ENCODE measurements at regions not wholly inside any gene's neighbourhood (a gene's known extent, or its start where the extent isn't known, plus 50 kb on each side); places are given as distances from the start of the nearest gene placed in this dataset.
A peak's percentile ranks its signal among the peaks of the same experiment; 100 is the strongest.

DNA sequence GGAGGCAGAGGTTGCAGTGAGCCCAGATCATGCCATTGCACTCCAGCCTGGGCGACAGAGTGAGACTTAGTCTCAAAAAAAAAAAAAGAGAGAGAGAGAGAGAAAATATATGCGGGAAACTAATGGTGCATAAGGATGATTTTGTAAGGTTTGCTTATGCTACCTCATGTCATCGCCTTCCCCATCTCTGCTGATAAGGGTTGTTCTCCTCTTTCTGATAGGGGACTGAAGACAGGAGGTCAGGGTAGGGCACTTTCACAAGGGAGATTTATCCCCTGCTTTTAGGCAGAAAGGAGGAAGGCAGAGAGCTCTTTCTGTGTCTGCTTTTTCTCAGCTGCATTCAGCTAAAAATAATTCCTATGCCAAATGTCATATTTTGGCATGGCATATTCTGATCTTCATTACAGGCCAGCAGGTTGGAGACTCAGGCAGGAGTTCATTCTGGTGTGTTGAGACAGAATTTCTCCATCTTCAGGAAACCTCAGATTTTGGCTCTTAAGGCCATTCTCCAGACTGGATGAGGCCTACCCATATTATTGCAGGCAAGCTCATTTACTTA is 220.2 kb downstream of the AUH start:
- no peak for DNase-seq

- no peak for DNase-seq
Measured at GRCh38 chr9:91143162-91143561, 218.6 kb downstream of the AUH start.

- no peak for DNase-seq
Measured at GRCh38 chr9:91143642-91144041, 218.1 kb downstream of the AUH start.

DNA sequence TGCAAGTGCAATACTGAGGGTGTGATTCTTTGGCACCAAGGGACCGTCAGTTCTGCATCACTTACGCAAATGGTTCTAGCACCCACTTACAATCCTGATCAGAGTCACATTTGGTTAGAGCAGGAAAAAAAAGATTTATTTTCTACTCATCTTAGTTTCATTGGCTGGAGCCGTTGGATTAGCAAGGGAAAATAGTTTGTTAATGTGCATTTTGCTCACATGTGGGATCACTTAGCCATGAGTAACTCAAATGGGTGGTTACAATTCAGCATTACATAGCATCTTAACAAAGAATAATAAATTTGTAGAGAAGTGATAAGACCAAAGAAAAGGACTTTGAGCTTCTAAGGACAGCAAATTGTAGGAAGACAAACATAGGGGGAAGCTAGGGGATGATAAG is 216.9 kb downstream of the AUH start:
- DNase-seq, result no peak

DNA sequence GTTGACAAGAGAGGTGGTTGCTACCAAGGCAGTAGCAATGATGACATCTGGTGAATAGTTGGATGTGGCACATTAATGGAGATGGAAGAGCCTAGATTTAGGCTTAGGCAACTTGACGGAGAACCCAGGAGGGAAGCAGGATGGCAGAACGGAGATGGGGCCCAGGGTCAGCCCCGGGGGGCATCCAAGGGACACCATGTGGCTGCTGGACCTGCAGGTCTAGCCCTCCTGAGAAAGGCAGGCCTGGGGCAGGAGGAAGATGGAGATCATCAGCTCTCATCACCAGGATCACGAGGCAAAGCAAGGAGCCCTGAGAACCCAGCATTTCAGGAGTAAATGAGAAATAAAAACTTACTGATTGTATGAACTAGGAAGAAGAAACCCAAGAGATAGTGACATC is 216.2 kb downstream of the AUH start:
- no peak for DNase-seq

DNA sequence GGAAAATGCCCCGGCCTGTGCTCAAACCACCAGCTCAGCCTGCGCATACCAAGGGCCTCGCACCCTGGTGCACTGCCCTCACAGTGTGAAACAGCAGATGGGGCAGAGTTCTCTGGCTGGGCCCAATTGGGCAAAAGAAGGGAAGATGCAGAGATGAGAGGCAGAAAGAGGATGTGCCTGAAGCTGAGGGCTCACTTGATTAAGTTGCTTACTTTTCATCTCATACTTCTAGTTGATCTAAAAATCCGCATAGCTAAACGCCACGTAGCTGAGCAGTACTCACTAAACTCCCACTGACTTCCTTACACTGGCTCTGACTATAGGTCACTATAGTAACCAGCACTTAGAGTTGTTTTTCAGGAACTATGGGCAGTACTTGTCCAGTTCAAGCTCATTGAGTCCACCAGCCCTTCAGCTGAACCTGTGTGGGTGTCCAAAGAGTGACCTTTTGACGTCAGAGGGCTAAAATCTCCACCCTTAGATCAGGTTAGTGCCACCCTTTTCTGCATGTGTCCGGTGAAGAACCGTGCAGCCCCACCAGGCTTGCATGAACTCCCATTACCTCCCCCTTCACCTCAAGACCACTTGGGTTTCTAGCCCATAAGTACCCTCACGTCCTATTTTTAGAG is 215.2 kb downstream of the AUH start:
- peak; percentile 73 to 91 (median 86) for DNase-seq

DNA sequence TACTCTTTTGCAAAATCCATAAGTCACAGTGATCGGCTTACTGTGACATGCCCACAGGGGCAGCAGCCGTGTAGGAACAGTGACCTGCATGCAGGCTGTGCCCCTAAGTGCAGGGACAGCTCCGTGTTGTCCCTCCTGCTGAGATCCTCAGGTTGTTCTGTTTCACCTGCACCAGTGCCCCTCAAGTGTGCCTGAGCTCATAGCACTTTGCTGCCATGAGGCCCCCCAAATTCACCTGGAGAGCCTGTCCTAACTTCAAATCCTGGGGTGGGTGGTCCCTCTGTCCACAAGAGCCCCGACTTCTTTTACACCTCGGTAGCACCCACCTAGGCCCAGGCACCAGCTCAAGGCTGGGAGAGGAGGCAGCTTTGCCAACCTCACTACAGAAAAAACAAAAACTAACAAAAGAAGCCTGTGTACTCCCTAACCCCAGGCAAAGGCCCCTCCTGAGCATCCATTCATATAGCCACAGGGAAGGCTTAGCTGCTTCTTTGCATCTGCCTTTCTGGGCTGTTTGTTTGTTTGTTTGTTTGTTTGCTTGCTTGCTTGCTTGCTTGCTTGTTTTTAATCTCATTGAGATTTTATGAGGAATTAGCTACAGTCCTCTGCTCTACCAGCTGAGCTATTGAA is 214.5 kb downstream of the AUH start:
- DNase-seq, result no peak

DNA sequence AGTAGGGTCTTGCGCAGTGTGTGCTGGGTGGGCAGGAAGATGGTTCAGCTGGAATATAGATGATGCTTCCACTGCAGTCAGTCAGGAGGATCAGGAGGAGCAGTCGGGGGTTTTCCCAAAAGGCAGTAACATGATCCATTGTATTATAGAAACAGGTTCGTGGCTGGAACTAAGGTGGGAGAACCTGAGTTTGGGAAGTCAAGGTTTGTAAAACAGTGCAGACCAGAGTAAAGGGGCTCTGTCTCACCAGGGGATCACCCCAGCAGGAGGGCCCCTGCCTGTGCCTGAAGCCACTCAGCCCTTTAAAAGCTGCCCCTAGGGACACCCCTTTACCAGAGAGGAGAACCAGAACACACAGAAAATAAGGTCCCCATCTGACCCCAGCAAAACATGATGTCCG is 213.4 kb downstream of the AUH start:
- no peak for DNase-seq

DNA sequence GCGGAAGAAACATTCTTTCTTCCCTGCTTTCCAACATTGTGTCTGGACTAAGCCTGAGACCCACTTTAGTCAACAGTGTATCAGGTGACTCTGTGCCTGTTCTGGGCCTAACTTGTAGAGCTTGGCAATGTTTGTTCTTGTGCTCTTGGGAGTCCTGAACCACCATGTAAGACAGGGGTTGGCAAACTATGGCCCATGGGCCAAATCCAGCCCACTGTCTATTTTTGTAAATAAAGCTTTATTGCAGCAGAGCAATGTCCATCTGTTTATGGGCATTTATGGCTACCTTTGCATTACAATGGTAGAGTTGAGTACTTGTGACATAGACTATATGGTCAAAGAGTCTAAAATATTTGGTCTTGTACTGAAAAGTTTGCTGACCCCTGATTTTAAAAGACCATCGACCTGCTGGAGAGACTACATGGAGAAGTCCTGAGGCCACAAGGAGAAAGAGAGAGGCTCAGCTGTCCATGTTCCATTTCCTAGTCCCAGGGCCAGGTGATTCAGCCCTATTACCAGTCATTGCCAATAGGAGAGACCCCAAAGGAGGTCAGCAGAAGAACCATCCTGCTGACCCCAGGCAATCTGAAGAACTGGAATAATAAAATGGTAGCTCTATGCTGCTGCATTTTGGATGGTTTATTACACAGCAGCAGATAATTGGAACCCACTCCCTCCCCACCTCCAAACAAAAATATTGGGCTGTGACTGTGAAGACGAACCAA is 211.3 kb downstream of the AUH start:
- DNase-seq, result no peak

- peak; percentile 69 to 94 (median 91) for DNase-seq
Measured at GRCh38 chr9:91150998-91151717, 210.6 kb downstream of the AUH start.

DNA sequence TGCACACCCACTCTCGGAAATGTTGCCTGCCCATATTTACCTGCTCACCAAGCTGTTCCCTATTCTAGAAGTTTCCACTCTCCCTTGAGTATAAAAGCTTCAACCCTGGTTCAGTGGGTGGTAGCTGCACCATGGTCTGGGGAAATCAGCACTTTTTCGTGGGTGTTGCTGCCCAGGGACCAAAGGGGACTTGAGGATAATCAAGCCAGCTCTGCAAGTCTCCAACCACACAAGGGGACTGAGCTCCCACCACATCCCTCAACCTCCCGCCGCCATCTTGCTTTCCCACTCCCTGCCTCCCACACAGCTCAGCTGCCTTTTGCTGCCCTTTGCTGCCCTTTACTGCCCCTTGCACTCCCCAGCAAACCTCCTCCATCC is 210.0 kb downstream of the AUH start:
- DNase-seq, result peak; percentile 41 to 53 (median 44)

DNA sequence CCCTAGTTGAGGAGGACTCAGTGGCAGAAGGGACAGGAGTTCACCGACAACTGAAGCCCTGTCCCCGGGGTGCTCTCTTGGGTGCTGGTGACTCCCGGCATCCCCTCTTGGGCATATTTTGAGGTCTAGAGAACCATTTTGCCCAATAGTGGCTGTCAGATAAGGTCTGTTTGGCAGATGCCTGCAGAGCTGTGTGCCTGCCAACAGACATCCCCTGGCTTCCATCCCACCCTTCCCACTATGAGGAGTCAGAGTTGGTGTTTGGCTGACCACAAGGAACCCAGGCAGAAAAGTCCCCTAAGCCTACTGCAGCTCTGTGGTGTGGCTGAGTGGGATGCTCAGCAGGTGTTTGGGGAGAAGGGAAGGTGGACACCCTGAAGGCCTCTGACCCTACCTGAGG is 207.0 kb downstream of the AUH start:
- no peak for DNase-seq

DNA sequence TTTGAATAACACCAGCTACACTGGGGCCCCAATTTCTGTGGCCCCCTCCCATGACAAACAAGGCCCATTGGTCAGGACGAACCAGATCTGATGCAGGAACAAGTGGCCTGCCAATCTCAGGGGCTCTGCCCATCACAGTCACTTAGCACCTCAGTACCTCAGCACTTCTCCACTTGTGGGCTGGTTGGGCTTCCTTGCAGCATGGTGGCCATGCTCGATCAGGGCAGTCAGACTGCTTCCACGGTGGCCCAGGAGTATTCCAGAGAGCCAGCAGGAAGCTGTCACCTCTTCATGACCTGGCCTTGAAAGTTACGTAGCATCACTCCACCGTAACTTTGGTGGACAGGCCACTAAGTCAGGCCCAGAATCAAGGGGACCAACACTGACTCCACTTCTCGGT is 206.5 kb downstream of the AUH start:
- DNase-seq, result no peak

- no peak for DNase-seq
Measured at GRCh38 chr9:91155746-91156376, 205.9 kb downstream of the AUH start.

GRCh38 chr9:91156451-91157234 is 205.1 kb downstream of the AUH start:
- peak in 1 of 3 donors; percentile 33 for DNase-seq

DNA sequence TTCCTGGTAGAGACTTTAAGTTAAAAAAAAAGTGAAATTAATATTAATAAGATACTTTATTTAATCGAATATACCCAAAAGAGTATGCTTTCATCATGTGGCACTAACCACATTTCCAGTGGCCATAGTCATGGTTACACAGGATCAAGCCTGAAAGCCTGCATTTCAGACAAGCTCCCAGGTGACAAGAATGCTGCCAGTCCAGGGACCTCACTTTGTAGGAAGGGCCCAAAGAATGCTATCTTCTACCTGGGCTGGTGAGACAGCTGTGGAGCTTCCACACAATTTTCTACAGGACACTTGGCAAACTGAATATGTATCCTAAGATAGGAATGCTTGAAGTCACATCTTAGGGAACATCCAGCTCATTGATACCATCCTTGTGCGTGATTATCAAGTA is 203.8 kb downstream of the AUH start:
- no peak for DNase-seq

- no peak for DNase-seq
Measured at GRCh38 chr9:91158286-91158685, 203.4 kb downstream of the AUH start.

DNA sequence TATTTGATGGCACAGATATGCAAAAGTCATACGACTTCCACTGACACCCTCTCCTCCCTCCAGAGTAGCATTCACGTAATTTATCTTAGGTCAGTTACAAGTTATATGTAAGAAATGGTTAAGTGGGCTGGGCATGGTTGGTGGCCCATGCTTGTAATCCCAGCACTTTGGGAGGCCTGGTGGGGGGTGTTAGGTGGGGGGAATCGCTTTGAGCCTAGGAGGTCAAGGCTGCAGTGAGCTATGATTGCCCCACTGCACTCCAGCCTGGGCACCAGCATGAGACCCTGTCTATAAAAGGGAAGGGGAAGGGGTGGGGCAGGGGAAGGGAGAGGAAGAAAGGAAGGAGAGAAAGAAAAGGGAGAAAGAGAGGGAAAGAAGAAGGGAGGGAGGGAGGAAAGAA is 202.8 kb downstream of the AUH start:
- no peak for DNase-seq

DNA sequence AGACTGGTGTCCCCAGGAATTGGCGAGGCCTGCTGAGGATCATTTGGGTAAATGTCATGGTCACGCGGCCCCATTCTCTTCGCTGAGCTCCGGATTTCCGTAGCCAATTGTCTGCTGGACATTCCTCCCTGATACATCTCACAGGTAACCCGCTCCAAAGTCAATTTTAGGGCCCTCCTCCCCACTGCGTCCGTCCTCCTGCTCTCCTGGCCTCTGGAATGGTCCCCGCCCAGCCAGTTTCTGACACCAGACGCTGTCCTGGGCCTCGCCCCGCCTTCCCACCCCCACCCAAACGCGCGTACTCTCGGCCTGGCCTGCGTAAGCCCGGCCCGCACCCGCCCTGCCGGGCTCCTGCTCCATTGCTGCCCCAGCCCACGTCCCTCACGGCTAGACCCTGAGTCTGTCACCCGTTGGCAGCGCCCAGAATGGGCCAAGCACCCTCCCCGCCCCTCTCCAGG is 202.0 kb downstream of the AUH start:
- no peak for DNase-seq

- DNase-seq, result no peak
Measured at GRCh38 chr9:91160181-91160580, 201.5 kb downstream of the AUH start.

GRCh38 chr9:91160599-91161464 is 200.9 kb downstream of the AUH start:
- no peak for DNase-seq

Data from suppressor macrophage treated with lipopolysaccharide for 1 hour (primary cell).